Vagina (tissue), 2 donors: ENCODE measurements at regions not wholly inside any gene's neighbourhood (a gene's known extent, or its start where the extent isn't known, plus 50 kb on each side); places are given as distances from the start of the nearest gene placed in this dataset.

Experiments
- CTCF ChIP-seq, 3 experiments: fragments of 450-650 bp in 2 of 3; fragments of 200-600 bp in 1 of 3; sonication (generic) in 1 of 3; IDR thresholded peaks; one replicate each; pipeline ENCODE4 v1.5.1; 2017 to 2019; ENCODE audit warnings: antibody characterized with exemption in 3 of 3, mild to moderate bottlenecking in 2 of 3, moderate library complexity in 2 of 3
- POLR2A ChIP-seq, 2 donors: fragments of 450-650 bp; IDR thresholded peaks; one replicate each; pipeline ENCODE4 v1.6.1; 2017; ENCODE audit warnings: antibody characterized with exemption in 2 of 2, mild to moderate bottlenecking in 2 of 2, moderate library complexity in 2 of 2

GRCh38 chr1:187842406-187843165 lies 1013.8 kb downstream of the PLA2G4A start:
- TF ChIP-seq POLR2A (IDR thresholded peaks at IDR 0.05), result no peak
- TF ChIP-seq CTCF (IDR thresholded peaks at IDR 0.05), result no peak
